ENCODE measurements at regions not wholly inside any gene's neighbourhood (a gene's known extent, or its start where the extent isn't known, plus 50 kb on each side); places are given as distances from the start of the nearest gene placed in this dataset.

DNA sequence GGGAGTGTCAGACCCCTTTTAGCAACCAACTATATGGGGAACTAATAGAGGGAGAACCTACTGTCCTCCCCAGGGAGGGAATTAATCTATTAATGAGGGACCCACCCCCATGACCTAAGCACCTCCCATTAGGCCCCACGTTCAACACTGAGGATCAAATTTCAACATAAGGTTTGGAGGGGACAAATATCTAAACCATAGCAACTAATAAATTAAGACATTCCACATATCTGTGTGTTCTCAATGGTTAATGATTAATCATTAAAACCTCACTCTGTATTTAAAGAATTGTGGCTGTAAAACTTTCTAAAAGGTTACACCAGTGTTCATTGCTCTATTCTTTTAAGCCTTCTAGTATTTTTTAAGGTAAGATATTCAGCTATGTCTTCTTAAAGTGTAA is 500.4 kb upstream of the SULF2 start:
- TF ChIP-seq POLR2A (IDR thresholded peaks at IDR 0.05) = no peak
- TF ChIP-seq, protein P1, sequence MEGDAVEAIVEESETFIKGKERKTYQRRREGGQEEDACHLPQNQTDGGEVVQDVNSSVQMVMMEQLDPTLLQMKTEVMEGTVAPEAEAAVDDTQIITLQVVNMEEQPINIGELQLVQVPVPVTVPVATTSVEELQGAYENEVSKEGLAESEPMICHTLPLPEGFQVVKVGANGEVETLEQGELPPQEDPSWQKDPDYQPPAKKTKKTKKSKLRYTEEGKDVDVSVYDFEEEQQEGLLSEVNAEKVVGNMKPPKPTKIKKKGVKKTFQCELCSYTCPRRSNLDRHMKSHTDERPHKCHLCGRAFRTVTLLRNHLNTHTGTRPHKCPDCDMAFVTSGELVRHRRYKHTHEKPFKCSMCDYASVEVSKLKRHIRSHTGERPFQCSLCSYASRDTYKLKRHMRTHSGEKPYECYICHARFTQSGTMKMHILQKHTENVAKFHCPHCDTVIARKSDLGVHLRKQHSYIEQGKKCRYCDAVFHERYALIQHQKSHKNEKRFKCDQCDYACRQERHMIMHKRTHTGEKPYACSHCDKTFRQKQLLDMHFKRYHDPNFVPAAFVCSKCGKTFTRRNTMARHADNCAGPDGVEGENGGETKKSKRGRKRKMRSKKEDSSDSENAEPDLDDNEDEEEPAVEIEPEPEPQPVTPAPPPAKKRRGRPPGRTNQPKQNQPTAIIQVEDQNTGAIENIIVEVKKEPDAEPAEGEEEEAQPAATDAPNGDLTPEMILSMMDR (IDR thresholded peaks at IDR 0.05) = no peak
- Histone ChIP-seq H3K4me1 (peaks cover 9 to 33% (median 14%) of the 10 kb centered on the region in 3 donors), H3K4me3 (no peak overlapping the region), H3K36me3 (no peaks in the 10 kb centered on the region), H3K27ac (no peak overlapping the region), H3K27me3 (peaks cover 0 to 11% (median 0%) of the 10 kb centered on the region in 4 donors), H3K9me3 (no peaks in the 10 kb centered on the region)
- intact Hi-C loops (cut with DNase I) = no loop called here
- WGBS, 2 donors = 41 to 45% methylated on average over 1 of the region's 1 CpG
- no peak for DNase-seq

DNA sequence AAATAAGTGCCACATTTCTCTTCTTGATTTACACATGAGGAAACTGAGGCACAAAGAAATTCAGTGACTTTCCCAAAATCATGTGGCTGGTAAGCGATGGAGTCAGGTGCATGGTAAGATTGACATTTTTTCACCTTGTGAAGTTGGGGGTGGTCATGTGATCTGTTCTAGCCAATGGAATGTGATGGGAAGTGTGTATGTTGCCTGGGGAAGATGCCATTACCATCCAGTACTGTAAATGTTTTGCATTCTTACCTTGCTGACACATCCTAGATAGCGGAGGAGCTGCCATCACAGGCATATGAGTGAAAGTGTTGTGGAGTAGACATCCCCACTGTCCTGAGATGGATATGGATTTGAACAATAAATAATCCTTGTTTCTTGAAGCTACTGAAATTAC is 499.6 kb upstream of the SULF2 start:
- DNase-seq = no peak
- Histone ChIP-seq H3K9me3 (no peaks in the 10 kb centered on the region), H3K27me3 (peaks cover 0 to 8% (median 0%) of the 10 kb centered on the region in 4 donors), H3K36me3 (no peaks in the 10 kb centered on the region), H3K27ac (no peak overlapping the region), H3K4me3 (no peak overlapping the region), H3K4me1 (peaks cover 9 to 33% (median 14%) of the 10 kb centered on the region in 3 donors)
- intact Hi-C loops (cut with DNase I) = no loop called here
- TF ChIP-seq POLR2A (IDR thresholded peaks at IDR 0.05) = no peak
- TF ChIP-seq, protein P1 (IDR thresholded peaks at IDR 0.05) = no peak
- 92 to 97% methylated on average over 2 of the region's 2 CpGs for WGBS, 2 donors

DNA sequence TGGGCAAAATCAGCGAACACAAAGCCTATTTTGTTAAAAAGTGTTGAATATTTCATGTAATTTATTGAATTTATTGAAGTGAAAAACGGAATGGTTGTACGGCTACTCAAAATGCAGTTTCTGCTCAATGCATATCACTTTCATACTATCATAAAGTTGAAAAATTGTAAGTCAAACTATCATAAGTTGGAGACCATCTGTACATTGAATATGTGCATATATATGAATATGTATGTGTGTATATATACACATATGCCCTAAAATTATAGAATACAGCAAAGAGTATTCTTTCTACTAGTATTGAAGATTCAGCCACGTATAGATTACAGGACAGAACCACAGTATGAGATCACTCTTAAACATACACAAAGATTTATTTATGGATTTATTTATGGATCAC is 499.0 kb upstream of the SULF2 start:
- peaks cover 9 to 32% (median 14%) of the 10 kb centered on the region in 3 donors for H3K4me1 ChIP-seq
- TF ChIP-seq, protein P1 (IDR thresholded peaks at IDR 0.05) = no peak
- intact Hi-C loops (cut with DNase I) = no loop called here
- no peaks in the 10 kb centered on the region for H3K9me3 ChIP-seq
- no peak for DNase-seq
- no peak overlapping the region for H3K27ac ChIP-seq
- no peak overlapping the region for H3K4me3 ChIP-seq
- 73 to 77% methylated on average over 4 of the region's 4 CpGs for WGBS, 2 donors
- H3K36me3 ChIP-seq = no peaks in the 10 kb centered on the region
- peaks cover 0 to 3% (median 0%) of the 10 kb centered on the region in 4 donors for H3K27me3 ChIP-seq

DNA sequence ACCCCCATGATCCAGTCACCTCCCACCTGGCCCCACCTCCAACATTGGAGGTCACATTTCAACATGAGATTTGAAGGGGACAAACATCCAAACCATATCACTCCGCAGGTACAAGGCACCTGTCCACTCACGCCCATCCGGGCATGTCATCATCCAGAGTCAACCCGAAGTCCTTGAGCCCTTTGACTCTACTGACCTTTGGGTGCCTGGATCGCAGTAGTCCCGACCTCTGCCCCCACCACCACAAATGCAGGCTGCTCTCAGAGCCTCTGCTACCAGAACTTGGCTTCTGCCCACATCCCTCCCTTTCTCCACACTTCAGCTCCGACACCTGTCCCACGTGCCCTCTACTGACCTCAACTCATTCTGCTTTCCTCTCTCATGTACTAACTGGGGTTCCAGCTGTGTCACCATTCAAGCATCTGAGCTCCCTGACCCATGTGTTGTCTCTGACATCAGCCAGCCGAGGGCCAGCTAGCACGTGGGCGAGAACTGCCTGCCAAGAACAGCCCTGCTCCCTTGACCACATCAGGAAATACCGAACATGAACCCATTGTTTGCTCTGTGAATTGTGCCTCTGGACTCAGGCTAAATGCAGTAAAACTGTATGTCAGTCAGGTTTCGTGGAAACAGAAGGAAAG is 498.3 kb upstream of the SULF2 start:
- H3K4me3 ChIP-seq = no peak overlapping the region
- TF ChIP-seq, protein P1 (IDR thresholded peaks at IDR 0.05) = no peak
- no peak for TF ChIP-seq POLR2A (IDR thresholded peaks at IDR 0.05)
- H3K36me3 ChIP-seq = no peaks in the 10 kb centered on the region
- WGBS, 2 donors = 62 to 71% methylated on average over 10 to 13 of the region's 13 CpGs
- H3K27me3 ChIP-seq = no peaks in the 10 kb centered on the region
- intact Hi-C loops (cut with DNase I) = no loop called here
- H3K9me3 ChIP-seq = no peaks in the 10 kb centered on the region
- H3K4me1 ChIP-seq = peaks cover 7 to 25% (median 9%) of the 10 kb centered on the region in 3 donors
- no peak overlapping the region for H3K27ac ChIP-seq
- no peak for DNase-seq

DNA sequence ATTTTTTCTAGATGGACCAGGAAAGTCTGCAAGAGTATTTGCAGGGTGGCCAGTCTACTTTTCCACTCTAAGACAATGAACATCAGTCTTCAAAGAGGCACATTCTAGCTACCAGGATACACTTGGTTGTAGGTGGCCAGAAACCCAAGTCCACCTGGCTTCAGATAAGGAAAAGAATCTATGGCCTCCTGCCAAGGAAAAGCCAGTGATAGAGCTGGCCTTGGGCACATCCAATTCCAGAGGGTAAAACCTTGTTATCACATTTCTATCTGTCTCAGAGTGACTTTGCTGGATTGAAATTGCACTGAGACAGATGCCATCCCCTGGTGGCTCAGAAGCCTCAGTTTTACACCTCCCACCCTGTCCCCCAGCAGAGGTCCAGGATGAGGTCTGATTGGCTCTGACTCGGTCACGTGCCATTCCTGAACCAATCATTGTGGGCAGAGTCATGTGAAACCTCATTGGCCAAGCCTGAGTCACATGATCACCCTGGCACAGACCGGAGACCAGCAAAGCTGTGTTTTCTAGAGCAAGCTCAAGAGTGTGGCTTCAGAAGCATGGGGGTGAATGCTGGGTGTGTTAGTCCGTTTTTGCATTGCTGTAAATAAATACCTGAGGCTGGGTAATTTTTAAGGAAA is 497.4 kb upstream of the SULF2 start:
- Histone ChIP-seq H3K27ac (no peak overlapping the region), H3K27me3 (no peaks in the 10 kb centered on the region), H3K4me3 (no peak overlapping the region), H3K9me3 (no peaks in the 10 kb centered on the region), H3K36me3 (no peaks in the 10 kb centered on the region), H3K4me1 (peaks cover 7 to 21% (median 9%) of the 10 kb centered on the region in 3 donors)
- TF ChIP-seq POLR2A (IDR thresholded peaks at IDR 0.05) = no peak
- TF ChIP-seq, protein P1 (IDR thresholded peaks at IDR 0.05) = no peak
- no peak for DNase-seq
- intact Hi-C loops (cut with DNase I) = no loop called here
- 40 to 83% methylated on average over 1 to 3 of the region's 4 CpGs for WGBS, 2 donors

All from esophagus squamous epithelium (tissue), 5 donors.